Adrenal gland (tissue), 5 donors: ENCODE measurements at regions not wholly inside any gene's neighbourhood (a gene's known extent, or its start where the extent isn't known, plus 50 kb on each side); places are given as distances from the start of the nearest gene placed in this dataset.

Experiments
- CTCF ChIP-seq, 6 experiments: fragments of 450-650 bp in 4 of 6; fragments of 200-600 bp in 2 of 6; sonication (generic) in 1 of 6; IDR thresholded peaks; 1 replicate in 5 of 6; 2 replicates in 1 of 6; pipeline versions ENCODE4 v1.5.1 to v1.8.0; 2016 to 2021; ENCODE audit warnings: antibody characterized with exemption in 6 of 6, mild to moderate bottlenecking in 2 of 6, moderate library complexity in 1 of 6
- POLR2A ChIP-seq, 2 donors: fragments of 450-650 bp; IDR thresholded peaks; one replicate each; pipeline ENCODE4 v1.6.1; 2017; ENCODE audit warnings: antibody characterized with exemption in 2 of 2, mild to moderate bottlenecking in 2 of 2, moderate library complexity in 1 of 2
- donor health status: DM: no; HTN: no; CAD: no.

GRCh38 chr2:5592916-5593315, 99.3 kb upstream of the SOX11 start:
- TF ChIP-seq CTCF (IDR thresholded peaks at IDR 0.05): no peak
- no peak for TF ChIP-seq POLR2A (IDR thresholded peaks at IDR 0.05)
